Loucy (cell line): ENCODE measurements at regions not wholly inside any gene's neighbourhood (a gene's known extent, or its start where the extent isn't known, plus 50 kb on each side); places are given as distances from the start of the nearest gene placed in this dataset.

Experiments
- H2AFZ ChIP-seq: fragments of 200-600 bp; sonication (generic); 2 replicates; pipeline ENCODE4 v1.6.0; 2016; ENCODE audit warnings: antibody characterized with exemption, mild to moderate bottlenecking, low read length, moderate library complexity
- H3F3A ChIP-seq: fragments of 200-600 bp; 2 replicates; pipeline ENCODE4 v1.6.0; 2016; ENCODE audit warnings: antibody characterized with exemption, low read depth, mild to moderate bottlenecking
- H3K27me3 ChIP-seq: fragments of 200-600 bp; sonication (generic); 2 replicates; pipeline ENCODE4 v1.6.1; 2014; ENCODE audit warnings: low read length, mild to moderate bottlenecking; ENCODE audit not compliant: insufficient read depth, poor library complexity, severe bottlenecking
- H3K36me3 ChIP-seq: fragments of 200-600 bp; sonication (generic); 2 replicates; pipeline ENCODE4 v1.6.1; 2016; ENCODE audit warnings: low read length; ENCODE audit not compliant: insufficient read depth
- H3K4me1 ChIP-seq: fragments of 200-600 bp; sonication (generic); 2 replicates; pipeline ENCODE4 v1.5.1; 2014; ENCODE audit warnings: low read length, mild to moderate bottlenecking; ENCODE audit not compliant: insufficient read depth, poor library complexity, severe bottlenecking
- H3K4me2 ChIP-seq: fragments of 200-600 bp; sonication (generic); 2 replicates; pipeline ENCODE4 v1.6.0; 2014; ENCODE audit warnings: antibody characterized with exemption, low read length, low read depth, mild to moderate bottlenecking; ENCODE audit not compliant: poor library complexity, severe bottlenecking
- H3K4me3 ChIP-seq: fragments of 200-600 bp; sonication (generic); 2 replicates; pipeline ENCODE4 v1.5.1; 2014; ENCODE audit warnings: low read length, mild to moderate bottlenecking, mixed read lengths; ENCODE audit not compliant: poor library complexity, severe bottlenecking
- H3K79me2 ChIP-seq: fragments of 200-600 bp; sonication (generic); 2 replicates; pipeline ENCODE4 v1.6.1; 2014; ENCODE audit warnings: low read length; ENCODE audit not compliant: insufficient read depth
- H3K9ac ChIP-seq: fragments of 200-600 bp; sonication (generic); 2 replicates; pipeline ENCODE4 v1.6.0; 2014; ENCODE audit warnings: mild to moderate bottlenecking, low read depth, low read length, moderate library complexity; ENCODE audit not compliant: poor library complexity, severe bottlenecking
- H3K9me2 ChIP-seq: fragments of 200-600 bp; sonication (generic); replicated peaks from 2 replicates; pipeline ENCODE4 v1.6.1; 2016; ENCODE audit warnings: low read depth, low read length, mixed read lengths
- H3K9me3 ChIP-seq: fragments of 200-600 bp; sonication (generic); 2 replicates; pipeline ENCODE4 v1.6.1; 2014; ENCODE audit warnings: mild to moderate bottlenecking, antibody characterized with exemption, low read length, low read depth; ENCODE audit not compliant: insufficient read depth
- H4K20me1 ChIP-seq: fragments of 200-600 bp; sonication (generic); 2 replicates; pipeline ENCODE4 v1.6.0; 2014; ENCODE audit warnings: antibody characterized with exemption, low read length, mild to moderate bottlenecking; ENCODE audit not compliant: insufficient read depth, poor library complexity, severe bottlenecking
- EZH2phosphoT487 ChIP-seq: fragments of 200-600 bp; IDR thresholded peaks from 2 replicates; pipeline ENCODE4 v1.6.1; 2018; ENCODE audit warnings: antibody characterized with exemption, mild to moderate bottlenecking, moderate library complexity, borderline replicate concordance
- TF ChIP-seq, protein P1 (sequence below): fragments of 200-600 bp; sonication (generic); conservative IDR thresholded peaks from 2 replicates; pipeline ENCODE4 v1.5.1; 2014; ENCODE audit warnings: mild to moderate bottlenecking, antibody characterized with exemption, low read length

DNA sequence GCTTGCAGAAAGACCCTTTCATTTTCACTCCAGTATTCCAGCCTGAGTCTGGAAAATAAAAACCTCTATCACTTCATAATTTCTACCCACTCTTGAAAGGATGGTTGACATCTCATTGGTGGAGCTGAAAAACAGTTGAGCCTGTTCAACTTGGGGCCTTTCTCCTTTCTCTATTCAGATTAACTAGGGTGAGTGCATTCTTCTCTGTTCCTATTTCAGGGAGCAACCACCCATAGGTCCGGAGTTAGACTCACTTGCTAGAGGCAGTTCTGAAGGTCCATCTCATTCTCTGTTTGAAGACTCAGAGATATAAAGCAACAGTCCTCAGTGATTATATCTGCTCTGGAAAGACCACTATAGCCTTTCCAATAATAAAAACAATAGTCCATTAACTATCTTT is 167.9 kb upstream of the SPOPL start:
- Histone ChIP-seq H3K4me1 (no peaks in the 10 kb centered on the region), H3K36me3 (no peaks in the 10 kb centered on the region), H3K9me2 (no peaks in the 10 kb centered on the region), H3K79me2 (no peaks in the 10 kb centered on the region), H3K27me3 (no peaks in the 10 kb centered on the region), H2AFZ (no peak overlapping the region), H3K9ac (no peak overlapping the region), H3K9me3 (no peaks in the 10 kb centered on the region), H3K4me3 (no peak overlapping the region), H4K20me1 (no peaks in the 10 kb centered on the region), H3K4me2 (no peak overlapping the region), H3F3A (no peaks in the 10 kb centered on the region)
- TF ChIP-seq, protein P1, sequence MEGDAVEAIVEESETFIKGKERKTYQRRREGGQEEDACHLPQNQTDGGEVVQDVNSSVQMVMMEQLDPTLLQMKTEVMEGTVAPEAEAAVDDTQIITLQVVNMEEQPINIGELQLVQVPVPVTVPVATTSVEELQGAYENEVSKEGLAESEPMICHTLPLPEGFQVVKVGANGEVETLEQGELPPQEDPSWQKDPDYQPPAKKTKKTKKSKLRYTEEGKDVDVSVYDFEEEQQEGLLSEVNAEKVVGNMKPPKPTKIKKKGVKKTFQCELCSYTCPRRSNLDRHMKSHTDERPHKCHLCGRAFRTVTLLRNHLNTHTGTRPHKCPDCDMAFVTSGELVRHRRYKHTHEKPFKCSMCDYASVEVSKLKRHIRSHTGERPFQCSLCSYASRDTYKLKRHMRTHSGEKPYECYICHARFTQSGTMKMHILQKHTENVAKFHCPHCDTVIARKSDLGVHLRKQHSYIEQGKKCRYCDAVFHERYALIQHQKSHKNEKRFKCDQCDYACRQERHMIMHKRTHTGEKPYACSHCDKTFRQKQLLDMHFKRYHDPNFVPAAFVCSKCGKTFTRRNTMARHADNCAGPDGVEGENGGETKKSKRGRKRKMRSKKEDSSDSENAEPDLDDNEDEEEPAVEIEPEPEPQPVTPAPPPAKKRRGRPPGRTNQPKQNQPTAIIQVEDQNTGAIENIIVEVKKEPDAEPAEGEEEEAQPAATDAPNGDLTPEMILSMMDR: no peak
- TF ChIP-seq EZH2phosphoT487: no peak

DNA sequence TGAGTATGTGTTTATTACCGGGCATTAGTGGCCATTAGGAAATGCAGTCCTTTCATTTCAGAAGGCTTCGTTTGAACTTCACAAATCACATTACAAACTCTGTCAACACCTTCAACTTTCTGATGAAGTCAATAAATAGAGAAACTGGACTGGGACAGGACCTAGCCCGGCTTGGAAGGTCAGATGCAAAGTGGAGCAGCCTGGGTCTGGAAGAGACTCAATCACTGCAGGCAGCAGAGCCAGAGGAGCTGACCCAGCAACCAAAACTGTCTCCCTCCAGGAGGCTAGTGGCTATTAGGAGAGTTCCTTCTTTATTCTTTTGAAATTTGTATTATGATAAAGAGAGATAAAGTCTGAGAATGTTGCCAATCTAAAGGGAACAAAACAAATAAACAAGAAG is 167.2 kb upstream of the SPOPL start:
- H3K4me1 ChIP-seq: no peaks in the 10 kb centered on the region
- H3K79me2 ChIP-seq: no peaks in the 10 kb centered on the region
- no peaks in the 10 kb centered on the region for H3K36me3 ChIP-seq
- H3K4me2 ChIP-seq: no peak overlapping the region
- H4K20me1 ChIP-seq: no peaks in the 10 kb centered on the region
- H3K9ac ChIP-seq: no peak overlapping the region
- TF ChIP-seq EZH2phosphoT487: no peak
- TF ChIP-seq, protein P1: no peak
- H3K4me3 ChIP-seq: no peak overlapping the region
- H3K9me2 ChIP-seq: no peaks in the 10 kb centered on the region
- H2AFZ ChIP-seq: no peak overlapping the region
- no peaks in the 10 kb centered on the region for H3K27me3 ChIP-seq
- no peaks in the 10 kb centered on the region for H3F3A ChIP-seq
- no peaks in the 10 kb centered on the region for H3K9me3 ChIP-seq

DNA sequence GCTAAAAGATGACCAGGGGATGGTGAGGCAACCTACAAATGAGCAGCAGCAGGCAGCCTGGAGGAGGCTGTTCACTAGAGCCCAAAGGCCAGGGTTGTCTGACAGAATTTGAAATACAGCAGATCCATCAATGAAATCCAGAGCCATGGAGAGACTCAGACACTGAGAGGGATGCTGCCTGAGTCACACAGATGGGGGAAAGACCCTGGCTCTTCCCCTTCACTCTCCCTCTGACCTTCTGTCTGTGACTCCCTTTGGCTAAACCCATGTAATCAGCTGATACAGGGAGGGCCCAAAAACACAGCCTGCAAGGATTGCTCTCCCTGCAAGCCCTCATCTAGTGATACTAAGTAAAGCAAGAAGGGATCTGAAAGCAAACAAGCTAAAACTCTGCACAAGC is 166.5 kb upstream of the SPOPL start:
- TF ChIP-seq, protein P1: no peak
- no peak for TF ChIP-seq EZH2phosphoT487
- Histone ChIP-seq H3K4me1 (no peaks in the 10 kb centered on the region), H3K9me3 (no peaks in the 10 kb centered on the region), H3K9me2 (no peaks in the 10 kb centered on the region), H3K4me2 (no peak overlapping the region), H3F3A (no peaks in the 10 kb centered on the region), H4K20me1 (no peaks in the 10 kb centered on the region), H2AFZ (no peak overlapping the region), H3K79me2 (no peaks in the 10 kb centered on the region), H3K4me3 (no peak overlapping the region), H3K9ac (no peak overlapping the region), H3K27me3 (no peaks in the 10 kb centered on the region), H3K36me3 (no peaks in the 10 kb centered on the region)
